Glomerular endothelial cell (primary cell): ENCODE measurements at regions not wholly inside any gene's neighbourhood (a gene's known extent, or its start where the extent isn't known, plus 50 kb on each side); places are given as distances from the start of the nearest gene placed in this dataset.
"Not testable (repeated sequence)": the region's sequence is repeated elsewhere in the genome, so short reads cannot be mapped to it uniquely, and the experiment has no call there.

Experiments
- DNase-seq: peaks from one replicate; pipeline ENCODE4 v3.0.0-alpha.2; 2011; ENCODE audit warnings: low read depth, low spot score; ENCODE audit errors: extremely low read depth

DNA sequence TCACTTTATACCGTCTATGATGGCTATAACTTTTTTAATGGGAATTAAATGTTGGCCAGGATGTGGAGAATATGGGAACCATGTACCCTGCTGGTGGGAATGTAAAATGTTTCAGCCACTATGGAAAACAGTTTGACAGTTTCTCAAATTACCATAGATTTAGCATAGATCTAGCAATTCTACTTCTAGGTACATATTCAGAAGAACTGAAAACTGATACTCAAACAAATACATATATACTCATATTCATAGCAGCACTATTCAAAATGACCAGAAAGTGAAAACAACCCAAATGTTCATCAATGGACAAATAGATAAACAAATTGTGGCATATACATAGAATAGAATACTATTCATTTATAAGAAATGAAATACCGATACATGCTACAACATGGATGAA, 539.4 kb downstream of the IGSF11 start:
- DNase-seq = no peak

DNA sequence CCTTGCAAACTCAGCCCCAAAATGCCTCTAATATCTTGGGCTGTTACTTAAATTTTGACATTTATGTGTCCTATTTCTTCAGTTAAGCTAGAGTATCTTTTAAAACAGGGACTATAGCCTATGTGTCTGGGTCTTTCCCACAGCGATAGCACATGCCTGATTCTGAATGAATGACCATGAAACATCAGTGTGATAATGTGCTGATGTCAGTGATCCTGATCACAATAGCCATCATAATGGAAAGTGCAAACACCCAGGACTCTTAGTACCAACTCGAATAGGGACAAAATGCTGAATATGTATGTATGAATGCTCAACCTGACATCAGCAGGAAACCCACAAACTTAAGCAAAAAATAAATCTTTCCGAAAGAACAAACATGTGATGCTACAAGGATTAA, 537.4 kb downstream of the IGSF11 start:
- DNase-seq = no peak

DNA sequence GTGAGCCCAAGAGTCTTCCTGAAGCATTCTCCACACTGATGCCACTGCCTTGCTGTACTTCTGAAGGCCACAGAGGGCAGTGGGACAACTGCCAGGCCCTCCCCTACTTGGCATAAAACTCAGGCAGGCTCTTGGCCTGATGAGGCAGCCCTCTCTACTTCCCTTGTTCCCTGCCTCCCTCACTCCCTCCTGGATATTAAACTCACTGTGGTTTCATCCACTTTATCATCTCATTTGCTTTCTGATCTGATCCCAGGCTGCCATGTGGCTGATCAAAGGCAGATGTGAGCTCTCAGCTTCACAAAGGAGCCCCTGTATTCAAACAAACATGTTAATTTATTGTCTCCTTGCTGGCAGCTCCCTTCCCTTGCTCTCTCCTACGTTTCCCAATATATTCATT, 533.5 kb downstream of the IGSF11 start:
- no peak for DNase-seq

DNA sequence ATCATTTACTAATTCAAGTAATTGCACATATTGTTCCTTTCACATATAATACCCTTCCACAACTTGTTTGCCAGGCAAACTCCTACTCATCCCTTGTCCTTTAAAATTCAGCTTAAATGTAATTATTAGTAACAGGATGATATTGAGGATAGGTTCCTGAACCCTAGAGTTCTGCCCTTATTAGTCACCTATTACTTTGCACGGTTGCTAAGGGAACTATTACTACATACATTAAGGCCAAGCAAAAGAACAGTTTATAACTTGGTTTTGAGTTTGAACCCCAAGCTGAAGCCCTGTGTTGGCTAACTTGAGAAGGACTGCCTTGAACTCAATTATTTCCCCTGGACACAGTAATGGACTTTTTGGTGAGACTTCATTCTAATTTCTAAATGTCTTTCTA, 529.7 kb downstream of the IGSF11 start:
- DNase-seq = no peak

DNA sequence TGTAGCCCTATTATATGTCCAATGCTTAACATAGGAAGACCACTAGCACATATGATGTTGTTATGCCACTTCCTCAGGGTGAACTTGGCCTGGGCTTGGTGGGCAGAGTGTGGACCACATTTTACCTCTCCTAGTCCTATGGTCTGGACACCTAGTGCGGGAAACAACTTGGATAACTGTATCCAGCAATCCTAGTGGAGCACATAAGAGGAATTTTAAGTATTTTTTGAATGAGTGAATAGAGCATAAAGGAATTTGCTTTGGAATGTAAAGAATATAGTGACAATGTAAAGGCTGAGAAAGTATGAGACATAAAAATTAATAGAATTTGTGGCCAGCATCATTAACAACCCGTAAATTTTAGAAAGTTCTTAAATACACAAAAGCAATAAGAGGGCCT, 528.9 kb downstream of the IGSF11 start:
- no peak for DNase-seq

DNA sequence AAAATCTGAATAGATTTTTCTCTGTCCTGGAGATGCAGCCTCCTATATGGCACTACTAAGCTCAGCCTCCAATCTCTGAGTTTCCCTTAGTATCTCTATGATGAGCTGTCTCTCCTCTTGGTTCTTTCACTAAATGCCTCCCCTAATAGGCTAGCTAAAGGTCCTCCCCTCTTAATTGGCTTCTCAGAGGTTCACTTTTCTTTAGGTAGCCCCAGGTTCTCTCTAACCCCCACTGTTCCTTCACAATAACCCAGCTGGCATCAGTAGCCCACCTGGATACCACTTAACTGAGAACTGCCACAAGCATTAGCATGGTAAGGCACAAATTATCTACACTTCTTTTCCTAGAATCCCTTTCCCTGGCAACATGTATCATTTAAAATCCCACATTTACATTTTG, 523.2 kb downstream of the IGSF11 start:
- no peak for DNase-seq

DNA sequence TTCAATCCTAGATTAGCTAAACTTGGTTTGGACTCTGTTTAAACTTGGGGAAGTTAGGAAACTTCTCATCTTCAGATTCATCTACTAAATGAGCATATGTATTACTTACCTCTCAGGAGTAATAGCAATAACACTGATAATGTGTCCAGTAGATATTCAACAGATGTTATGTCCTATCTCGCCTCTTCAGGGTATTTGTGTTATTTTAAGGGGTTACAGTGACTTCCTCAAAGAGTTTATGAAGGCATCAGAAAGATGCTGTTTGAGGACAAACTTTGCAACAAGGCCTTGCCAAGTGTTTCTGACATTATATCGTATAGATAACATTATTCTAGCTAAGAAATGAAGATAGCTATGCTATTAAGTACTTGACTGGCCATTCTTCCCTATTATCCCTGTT, 522.3 kb downstream of the IGSF11 start:
- no peak for DNase-seq

DNA sequence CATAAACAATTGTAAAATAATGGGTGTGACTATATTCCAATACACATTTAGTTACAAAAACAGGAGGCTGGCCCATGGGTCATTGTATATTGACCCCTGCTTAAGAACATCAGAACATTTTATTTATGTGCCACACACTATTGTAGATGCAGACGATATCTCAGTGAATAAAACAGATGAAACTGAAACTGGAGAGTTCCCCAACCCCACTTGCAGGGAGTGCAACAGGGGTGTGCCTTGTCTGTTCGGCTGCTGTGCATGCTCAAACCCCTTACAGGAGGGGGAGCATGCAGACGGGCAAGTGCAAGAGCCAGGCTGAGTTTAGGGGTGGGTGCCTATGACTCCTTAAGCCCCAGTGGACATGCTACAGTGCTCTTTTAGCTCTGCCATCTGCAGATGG, 509.6 kb downstream of the IGSF11 start:
- DNase-seq = no peak

DNA sequence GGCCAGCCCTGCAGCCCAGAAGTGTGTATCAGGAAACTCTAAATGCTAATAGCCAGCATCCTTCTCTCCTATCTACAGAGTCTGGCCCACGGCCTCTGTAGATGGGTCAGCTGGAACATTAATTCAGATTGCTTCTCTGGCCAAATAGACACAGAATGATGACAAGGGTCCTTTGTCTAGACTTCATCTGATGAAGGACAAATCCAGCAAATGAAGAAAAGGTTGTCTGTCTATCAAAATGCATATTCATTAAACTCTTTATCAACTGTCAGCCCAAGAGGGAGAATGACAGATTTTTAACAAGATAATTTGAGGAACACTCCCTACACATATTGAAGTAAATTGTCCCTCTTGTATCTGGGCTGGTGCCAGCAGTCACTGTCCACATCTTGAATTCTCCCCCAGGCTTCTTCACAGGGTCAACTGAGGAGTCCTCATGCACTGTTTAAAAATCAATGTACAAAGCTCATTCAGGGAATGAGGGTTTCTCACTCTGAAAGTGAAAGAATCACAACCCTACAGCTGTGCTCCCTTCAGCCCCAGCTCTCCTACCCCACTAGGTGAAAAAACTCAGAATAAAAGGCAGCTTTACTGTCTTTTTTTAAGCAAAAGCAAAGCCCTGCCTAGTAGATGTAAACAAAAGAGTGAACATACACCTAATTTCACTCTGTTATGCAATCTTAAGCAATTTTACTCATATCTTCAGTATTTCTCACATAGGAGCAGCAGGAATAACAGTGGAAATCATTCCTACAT, 507.7 kb downstream of the IGSF11 start:
- DNase-seq = no peak

DNA sequence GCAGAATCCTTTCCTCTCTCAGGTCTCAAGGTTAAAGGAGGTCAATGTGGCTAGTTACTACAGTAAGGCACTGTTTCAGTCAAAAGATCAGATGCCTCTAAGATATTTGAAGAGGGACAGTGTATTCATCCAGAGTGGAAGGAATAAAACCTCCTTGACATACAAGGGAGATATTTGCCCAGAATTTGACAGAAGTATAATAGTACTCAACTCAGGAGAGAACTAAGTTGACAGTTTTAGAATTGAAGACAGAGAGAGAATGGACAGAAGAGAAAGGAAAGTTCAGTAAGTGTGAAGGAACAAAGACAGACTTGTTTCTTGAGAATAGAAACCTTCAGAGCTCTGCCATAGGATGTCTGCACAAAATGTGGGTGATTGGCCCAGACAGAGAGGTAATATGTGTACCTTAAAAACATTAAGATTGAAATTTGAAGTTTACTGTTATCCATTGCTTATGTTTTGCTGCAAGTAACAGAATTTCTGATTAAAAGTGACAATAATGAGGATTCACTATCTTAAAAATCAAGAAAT, 507.1 kb downstream of the IGSF11 start:
- no peak for DNase-seq

DNA sequence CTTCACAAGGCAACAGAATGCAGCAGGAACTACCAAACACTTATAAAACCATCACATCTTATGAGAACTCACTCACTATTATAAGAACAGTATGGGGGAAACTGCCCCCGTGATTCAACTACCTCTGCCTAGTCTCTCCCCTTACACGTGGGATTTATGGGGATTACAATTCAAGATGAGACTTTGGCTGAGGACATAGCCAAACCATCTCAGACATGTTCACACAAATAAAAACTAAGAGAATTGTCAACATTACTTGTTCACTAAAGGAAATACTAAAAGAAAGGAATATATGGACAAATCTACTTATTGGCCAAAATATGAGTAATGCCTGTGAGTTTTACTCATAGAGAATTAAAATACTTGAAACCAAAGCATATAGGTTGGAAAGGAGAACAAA, 505.1 kb downstream of the IGSF11 start:
- DNase-seq = no peak

DNA sequence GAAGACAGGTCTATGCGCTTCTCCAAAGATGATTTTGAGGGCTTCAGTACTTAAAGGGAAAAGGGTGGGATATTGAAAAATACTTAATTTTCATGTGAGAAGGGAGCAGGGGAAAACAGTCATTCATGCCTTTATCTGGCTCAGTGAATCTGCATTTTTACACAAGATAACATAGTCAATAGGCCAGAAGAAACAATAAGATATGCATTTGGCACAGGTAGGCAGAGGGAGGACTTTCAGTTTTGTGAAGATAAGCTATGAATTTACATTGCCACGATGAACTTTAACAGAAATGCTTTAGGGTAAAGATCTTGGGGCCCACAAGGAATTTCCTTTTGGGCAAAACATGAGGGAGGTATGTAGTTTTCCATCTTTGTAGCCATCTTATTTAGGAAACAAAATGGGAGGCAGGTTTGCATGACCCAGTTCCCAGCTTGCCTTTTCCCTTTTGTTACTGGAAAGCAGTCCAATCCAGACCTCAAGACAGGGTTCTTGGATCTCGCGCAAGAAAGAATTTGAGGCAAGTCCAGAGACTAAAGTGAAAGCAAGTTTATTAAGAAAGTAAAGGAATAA, 504.2 kb downstream of the IGSF11 start:
- no peak for DNase-seq

DNA sequence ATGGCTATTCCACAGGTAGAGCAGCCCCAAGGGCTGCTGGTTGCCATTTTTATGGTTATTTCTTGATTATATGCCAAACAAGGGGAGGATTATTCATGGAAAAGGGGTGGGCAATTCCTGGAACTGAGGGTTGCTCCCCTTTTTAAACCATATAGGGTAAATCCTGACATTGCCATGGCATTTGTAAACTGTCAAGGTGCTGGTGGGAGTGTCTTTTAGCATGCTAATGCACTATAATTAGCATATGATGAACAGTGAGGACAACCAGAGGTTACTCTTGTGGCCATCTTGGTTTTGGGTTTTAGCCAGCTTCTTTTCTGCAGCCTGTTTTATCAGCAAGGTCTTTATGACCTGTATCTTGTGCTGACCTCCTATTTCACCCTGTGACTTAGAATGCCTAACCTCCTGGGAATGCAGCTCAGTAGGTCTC, 503.7 kb downstream of the IGSF11 start:
- not testable (repeated sequence) for DNase-seq

DNA sequence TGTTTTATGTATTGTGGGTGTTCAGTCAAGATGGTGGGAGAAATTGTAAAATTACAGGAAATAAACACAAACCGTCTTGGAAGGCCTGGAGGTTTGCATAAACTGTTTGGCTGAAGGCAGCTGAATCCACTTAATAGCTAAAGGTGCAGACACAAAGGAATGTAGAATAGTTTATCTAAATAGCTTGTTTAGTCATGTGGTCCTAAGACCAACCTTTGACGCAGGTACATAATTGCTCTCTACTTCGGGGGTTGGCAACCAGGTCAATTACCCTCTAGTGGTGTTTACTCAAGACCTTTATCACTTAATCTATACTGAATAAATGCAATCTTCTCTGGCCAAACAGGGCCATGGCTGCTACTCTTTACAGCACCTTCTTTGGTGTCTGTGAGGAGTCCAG, 502.8 kb downstream of the IGSF11 start:
- DNase-seq = no peak

DNA sequence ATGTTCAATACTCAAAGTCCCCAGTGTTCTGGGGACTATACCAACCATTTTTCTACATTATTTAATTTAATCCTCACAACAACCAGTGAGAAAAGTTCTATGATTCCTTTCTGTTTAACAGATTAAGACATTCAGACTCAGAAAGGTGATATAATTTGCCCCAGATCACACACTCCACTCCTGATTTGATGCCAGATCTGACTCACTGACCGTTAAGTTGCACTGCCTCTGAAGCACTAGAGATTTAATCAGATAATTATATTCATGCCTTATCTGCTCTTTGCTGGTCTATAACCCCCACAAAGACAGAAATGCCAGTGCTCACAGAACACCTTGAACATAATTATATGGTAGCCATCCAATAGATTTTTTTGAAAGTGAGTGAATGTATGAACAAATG, 501.0 kb downstream of the IGSF11 start:
- DNase-seq = no peak

DNA sequence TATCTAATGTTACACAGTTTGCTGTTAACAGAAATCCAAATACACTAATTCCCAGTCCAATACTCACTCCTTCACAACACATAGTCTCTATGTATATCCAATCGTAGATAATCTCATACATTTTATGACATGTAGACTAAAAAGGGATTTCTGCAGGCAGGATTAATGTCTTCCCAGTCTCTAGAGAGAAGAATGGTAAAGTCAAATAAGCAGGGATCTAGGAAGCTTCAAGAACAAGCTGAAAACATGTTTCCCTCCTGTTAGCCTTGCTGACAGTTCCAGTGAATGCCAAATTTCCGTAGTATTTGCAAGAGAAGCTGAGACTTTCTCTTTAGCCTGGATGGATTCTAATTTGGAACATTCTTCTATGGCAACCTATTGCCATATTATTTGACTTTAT, 500.1 kb downstream of the IGSF11 start:
- no peak for DNase-seq

DNA sequence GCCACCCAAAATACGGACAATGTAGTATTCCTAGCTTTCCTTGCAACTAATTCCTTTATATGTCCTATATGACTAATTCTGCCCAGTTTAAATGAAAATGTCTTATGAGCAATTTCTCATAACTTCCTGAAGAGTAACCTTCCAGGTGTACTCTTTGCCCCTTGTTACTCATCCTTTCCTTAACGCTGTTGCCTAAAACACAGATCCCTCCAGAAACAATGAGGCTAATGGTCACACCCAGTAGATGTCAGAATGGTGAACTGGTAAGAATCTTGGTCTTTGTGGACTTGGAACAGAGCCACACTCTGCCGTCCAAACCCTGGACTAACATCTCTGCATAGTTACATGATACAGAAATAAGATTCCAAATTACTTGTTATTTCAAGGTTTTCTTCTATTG, 497.9 kb downstream of the IGSF11 start:
- no peak for DNase-seq

DNA sequence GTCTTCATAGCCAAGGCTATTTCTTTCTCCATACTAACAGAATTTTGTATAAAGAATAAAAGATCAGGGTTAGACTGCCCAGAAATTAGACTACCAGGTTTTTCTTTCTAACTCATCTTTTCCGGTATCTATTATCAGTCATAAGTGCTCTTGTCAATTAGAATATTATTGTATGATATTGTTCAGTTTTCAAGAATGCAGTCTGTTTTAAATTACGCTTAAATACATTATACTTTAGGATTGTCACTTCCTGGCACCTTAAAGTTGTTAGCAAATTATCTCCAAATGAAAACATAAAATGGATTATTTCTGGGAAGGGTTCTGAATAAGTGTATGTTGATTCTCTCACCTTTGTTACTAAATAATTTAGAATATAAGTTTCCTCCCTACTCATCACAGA, 497.2 kb downstream of the IGSF11 start:
- DNase-seq = no peak

DNA sequence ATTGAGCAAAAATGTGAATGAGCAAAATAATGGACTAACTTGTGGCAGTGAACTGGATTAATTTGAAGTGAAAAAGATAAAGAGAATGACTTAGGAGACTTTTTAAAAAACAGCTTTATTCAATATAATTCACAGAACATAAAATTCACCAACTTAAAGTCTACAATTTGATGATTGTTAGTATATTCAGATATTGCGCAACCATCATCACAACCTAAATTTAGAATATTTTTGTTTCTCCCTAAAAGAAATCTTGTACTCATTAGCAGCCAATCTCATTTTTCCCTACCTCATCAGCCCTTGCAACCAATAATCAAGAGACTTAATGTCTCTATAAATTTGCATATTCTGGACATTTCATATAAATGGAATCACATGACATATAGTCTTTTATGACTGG, 496.5 kb downstream of the IGSF11 start:
- DNase-seq = no peak

DNA sequence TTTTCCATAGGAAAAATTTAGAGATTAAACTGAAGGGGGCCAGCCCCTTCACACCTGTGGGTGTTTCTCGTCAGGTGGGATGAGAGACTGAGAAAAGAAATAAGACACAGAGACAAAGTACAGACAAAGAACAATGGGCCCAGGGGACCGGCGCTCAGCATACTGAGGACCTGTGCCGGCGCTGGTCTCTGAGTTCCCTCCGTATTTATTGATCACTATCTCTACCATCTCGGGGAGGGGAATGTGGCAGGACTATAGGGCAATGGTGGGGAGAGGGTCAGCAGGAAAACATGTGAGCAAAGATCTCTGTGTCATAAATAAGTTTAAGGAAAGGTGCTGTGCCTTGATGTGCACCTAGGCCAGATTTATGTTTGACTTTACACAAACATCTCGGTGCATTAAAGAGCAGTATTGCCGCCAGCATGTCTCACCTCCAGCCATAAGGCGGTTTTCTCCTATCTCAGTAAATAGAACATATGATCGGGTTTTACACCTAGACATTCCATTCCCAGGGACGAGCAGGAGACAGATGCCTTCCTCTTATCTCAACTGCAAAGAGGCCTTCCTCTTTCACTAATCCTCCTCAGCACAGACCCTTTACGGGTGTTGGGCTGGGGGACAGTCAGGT, 494.7 kb downstream of the IGSF11 start:
- DNase-seq = not testable (repeated sequence)

DNA sequence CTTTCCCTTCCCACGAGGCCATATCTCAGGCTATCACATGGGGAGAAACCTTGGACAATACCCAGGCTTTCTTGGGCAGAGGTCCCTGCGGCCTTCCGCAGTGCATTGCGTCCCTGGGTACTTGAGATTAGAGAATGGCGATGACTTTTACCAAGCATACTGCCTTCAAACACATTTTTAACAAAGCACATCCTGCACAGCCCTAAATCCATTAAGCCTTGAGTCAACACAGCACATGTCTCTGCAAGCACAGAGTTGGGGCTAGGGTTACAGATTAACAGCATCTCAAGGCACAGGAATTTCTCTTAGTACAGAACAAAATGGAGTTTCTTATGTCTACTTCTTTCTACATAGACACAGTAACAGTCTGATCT, 494.2 kb downstream of the IGSF11 start:
- not testable (repeated sequence) for DNase-seq

DNA sequence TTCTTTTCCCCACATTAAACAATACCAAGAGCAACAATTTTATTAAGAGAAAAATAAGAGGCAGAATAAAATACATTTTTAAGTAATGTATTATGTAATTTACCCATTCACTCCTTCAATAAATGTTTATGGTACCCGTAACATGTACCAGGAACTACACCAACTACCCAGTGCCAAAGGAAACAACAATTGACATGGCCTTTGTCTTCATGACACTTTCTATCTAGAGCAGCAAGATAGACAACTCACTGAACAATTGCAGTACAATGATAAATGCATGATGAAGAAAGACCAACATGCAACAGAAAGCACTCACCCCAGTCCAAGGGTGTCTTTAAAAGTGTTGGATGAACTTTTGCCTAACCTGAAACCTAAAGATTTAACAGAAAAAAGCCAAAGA, 493.8 kb downstream of the IGSF11 start:
- no peak for DNase-seq
